ES-I3 (cell line): ENCODE measurements at regions not wholly inside any gene's neighbourhood (a gene's known extent, or its start where the extent isn't known, plus 50 kb on each side); places are given as distances from the start of the nearest gene placed in this dataset.

Source experiments
- H3K36me3 ChIP-seq: 2 replicates; pipeline ENCODE4 v1.6.1; 2013; ENCODE audit warnings: mild to moderate bottlenecking, low read length, control low read depth, moderate library complexity; ENCODE audit not compliant: insufficient read depth
- H3K4me1 ChIP-seq: 2 replicates; pipeline ENCODE4 v1.6.1; 2013; ENCODE audit warnings: mild to moderate bottlenecking, control low read depth, low read length; ENCODE audit not compliant: insufficient read depth
- H3K9ac ChIP-seq: 2 replicates; pipeline ENCODE4 v1.6.1; 2013; ENCODE audit warnings: low read depth, mild to moderate bottlenecking, low read length, moderate library complexity
- H3K9me3 ChIP-seq: 2 replicates; pipeline ENCODE4 v1.6.1; 2013; ENCODE audit warnings: mild to moderate bottlenecking, low read length, moderate library complexity; ENCODE audit not compliant: control insufficient read depth, insufficient read depth

DNA sequence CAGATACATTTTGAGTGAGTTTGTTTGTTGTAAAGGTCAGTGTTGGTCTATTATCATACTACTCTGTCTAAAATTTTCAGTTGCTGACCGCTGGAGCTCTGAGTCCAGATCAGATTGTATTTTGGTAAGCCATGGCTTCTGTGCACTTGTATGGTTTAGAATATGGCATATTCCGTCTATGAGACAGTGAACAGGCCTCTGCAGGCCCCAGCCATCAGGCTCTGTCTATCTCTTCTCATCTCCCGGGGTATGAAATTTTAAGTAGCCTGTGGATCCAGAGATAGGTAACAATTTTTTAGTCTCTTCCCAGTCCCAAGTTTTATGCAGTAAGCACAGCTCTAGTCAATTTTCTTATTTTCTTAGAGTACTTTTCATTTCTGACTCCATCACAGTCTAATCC lies 1929.1 kb upstream of the SEL1L start:
- H3K36me3 ChIP-seq, result no peaks in the 10 kb centered on the region

DNA sequence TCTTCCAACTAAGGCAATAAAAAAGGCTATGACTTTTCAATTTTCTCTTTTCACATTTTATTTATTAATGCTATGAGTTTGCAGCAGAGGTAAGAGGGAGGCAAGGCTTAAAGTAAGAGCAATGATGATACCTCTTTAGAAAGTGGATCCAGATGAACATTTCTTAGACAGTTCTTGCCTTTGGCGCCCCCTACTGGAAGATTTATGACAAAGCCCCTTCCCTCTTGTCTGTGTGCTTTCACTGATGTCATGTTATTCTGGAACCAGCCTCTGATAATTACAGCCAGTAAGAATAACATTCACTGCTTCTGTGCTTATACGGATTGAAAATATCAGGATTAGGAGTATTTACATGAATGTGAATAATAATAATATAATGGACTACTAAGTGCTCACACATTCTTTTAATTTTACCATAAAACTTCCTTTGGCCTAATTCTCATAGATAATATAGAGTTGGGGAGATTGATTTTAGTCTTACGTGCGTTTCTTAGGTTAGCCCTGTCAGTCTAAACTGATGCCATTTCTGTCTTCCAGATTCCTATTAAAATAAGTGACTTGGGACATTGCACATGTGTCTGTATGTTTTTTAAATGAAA lies 1929.9 kb upstream of the SEL1L start:
- H3K36me3 ChIP-seq, result no peaks in the 10 kb centered on the region
- no peak overlapping the region for H3K9ac ChIP-seq
- H3K4me1 ChIP-seq, result no peaks in the 10 kb centered on the region
- no peaks in the 10 kb centered on the region for H3K9me3 ChIP-seq

More for the DNA sequence above, 1929.1 kb upstream of the SEL1L start:
- H3K4me1 ChIP-seq, result no peaks in the 10 kb centered on the region
- no peak overlapping the region for H3K9ac ChIP-seq
- no peaks in the 10 kb centered on the region for H3K9me3 ChIP-seq

DNA sequence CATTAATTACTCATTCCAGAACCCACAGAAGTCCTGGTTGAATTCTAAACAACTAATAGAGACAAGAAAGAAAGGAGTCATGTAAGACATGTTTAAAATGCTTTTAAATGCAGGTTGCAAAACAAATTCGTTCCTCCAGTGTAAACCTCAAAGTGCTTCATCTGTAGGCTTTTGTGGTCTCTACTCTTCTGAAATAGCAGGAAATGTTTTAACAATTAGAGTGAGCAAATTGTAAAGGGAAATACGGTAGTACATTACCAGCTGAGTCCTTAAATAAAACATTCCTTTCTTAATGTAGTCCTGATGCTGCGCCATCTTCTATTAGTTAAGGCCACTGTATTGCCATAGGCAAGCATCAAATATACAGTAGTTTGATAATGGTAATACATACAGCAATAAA lies 1934.2 kb upstream of the SEL1L start:
- no peak overlapping the region for H3K9ac ChIP-seq
- no peaks in the 10 kb centered on the region for H3K36me3 ChIP-seq
- no peaks in the 10 kb centered on the region for H3K9me3 ChIP-seq
- H3K4me1 ChIP-seq, result no peaks in the 10 kb centered on the region

DNA sequence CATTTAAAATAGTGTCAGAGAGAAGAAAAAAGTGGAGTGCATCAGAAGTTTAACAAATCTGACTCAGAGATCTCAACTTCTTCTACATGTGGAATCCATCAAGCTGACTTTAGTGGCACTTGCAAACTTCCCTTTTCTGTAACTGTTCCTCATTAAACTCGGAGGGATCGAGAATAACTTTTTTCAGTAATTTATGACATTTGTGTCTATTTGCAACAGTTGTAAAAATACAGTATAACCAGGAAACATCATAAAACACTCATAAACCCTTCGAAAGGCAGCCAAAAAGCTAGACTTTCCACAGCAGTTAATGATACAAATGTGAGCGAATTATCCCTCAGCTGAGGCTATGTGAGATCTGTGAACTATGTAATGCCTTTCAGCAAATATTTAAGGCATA lies 1936.8 kb upstream of the SEL1L start:
- H3K36me3 ChIP-seq, result no peaks in the 10 kb centered on the region
- H3K4me1 ChIP-seq, result no peaks in the 10 kb centered on the region
- H3K9ac ChIP-seq, result no peak overlapping the region
- H3K9me3 ChIP-seq, result no peaks in the 10 kb centered on the region

DNA sequence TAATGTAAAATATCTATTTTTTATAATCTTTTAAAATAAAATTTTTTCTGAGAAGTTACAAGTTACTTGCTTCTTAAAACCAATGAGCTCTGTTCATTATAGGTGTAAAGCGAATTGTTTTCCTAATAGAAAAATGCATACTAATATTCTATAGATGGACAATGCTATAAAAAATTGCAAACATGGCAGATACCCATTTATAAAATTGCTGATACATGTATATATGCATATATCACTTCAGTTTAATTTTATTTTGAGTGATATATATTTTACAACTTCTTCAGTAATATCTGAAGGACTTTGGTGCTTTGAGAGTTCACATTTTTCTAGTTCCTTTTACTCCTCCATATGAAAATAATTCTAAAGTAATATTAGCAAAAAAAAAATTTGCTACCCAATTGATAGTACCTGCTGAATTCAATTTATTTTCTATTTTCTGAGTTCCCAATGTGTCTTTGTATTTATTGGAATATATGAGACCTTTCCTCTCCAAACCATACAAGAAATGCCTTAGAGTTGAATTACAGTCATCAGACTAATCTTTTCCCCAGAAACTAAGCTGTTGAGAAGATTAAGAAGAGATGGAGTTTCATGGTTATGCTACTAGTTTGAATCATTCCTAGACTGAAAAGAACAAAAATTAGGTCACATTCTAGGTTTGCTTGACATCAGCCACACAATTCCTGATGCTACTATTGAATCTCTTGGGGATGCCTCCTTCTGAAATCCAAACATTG lies 1937.5 kb upstream of the SEL1L start:
- Histone ChIP-seq H3K9me3 (no peaks in the 10 kb centered on the region), H3K4me1 (no peaks in the 10 kb centered on the region), H3K36me3 (no peaks in the 10 kb centered on the region), H3K9ac (no peak overlapping the region)

DNA sequence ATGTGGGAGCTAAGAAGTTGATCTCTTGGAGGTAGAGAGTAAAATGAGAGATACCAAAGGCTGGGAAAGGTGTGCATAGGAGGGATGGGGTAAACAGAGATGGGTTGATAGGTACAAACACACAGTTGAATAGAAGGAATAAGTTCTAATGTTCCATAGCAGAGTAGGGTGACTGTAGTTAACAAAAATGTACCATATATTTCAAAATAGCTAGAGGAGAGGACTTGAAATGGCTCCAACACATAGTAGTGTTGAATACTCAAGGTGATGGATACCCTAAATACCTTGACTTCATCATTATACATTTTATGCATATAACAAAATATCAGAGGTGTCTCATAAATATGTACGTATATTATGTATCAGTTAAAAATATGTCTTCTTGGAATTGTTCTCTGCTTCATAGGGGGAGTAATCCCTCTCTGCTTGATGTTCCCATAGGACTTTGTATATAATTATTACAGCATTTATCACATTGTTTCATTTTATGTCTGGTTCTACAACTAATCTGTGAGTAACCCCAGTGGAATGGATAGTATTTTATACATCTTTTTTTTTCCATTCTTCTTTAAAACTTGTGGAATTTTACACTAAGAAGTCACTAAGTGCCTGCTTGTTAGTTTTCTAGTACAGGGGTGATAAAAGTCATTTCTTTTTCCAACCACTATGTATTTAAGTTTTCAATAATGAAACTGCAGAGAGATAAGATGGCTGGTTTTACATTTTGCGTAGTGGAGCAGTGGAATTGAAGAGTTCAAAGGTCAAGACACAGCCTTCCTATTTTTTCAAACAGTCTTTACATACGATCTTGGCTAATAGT lies 1940.0 kb upstream of the SEL1L start:
- Histone ChIP-seq H3K36me3 (no peaks in the 10 kb centered on the region), H3K9me3 (no peaks in the 10 kb centered on the region), H3K9ac (no peak overlapping the region), H3K4me1 (no peaks in the 10 kb centered on the region)

DNA sequence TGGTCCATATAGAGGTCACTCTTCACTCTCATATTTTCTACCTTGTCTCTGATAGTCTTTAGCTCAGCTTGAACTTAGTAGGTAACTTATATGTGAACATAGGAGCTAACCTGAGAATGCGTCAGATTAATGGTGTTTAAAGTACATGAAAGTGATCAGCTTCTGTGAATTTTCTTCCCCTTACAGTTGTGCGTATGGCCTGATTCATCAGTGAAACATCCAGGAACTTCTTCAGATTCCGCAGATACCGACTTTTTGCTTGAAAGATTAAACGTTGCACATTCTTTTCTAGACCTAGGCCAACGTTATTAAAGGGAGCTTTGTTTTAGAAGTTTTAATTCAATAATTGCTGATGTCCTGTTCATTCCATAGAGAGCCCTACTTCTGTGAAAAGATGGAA lies 1945.1 kb upstream of the SEL1L start:
- no peaks in the 10 kb centered on the region for H3K9me3 ChIP-seq
- no peaks in the 10 kb centered on the region for H3K36me3 ChIP-seq
- no peaks in the 10 kb centered on the region for H3K4me1 ChIP-seq
- no peak overlapping the region for H3K9ac ChIP-seq

DNA sequence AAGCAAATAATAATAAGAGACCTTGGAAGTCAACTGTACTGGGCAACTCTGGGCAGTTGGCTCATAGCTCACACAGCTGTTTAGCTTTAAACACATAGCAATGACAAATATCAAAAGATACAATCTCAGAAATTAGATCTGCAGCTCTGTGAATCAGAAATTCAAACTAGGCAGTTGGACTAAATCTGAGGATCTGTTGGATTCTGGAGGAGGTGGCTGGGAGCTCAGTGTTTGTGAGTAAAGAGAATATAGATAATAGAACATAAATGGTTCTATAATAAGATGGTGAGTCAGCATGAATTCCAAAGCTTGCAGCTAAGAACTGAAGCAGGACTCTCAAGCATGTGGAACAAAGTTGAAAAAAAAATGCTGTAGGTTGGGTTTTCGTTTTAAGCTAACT lies 1949.4 kb upstream of the SEL1L start:
- H3K4me1 ChIP-seq, result no peaks in the 10 kb centered on the region
- H3K36me3 ChIP-seq, result no peaks in the 10 kb centered on the region
- H3K9ac ChIP-seq, result no peak overlapping the region
- no peaks in the 10 kb centered on the region for H3K9me3 ChIP-seq

DNA sequence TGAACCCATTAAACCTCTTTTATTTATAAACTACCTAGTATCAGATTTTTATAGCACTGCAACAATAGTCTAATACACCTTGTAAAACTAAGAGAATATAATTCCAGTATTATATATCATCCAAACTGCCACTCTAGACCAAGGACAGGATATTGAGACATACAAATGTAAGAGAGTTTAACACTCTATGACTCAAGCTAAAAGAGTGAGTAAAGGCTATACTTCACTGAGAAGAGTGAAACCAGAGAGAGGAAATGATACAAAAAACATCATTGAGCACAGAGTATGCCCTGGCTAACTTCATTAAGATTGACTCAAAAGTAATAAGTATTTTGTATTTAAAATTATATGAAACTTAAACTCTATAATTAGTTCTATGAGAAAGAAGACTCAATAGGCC lies 1951.9 kb upstream of the SEL1L start:
- Histone ChIP-seq H3K9me3 (no peaks in the 10 kb centered on the region), H3K36me3 (no peaks in the 10 kb centered on the region), H3K4me1 (no peaks in the 10 kb centered on the region), H3K9ac (no peak overlapping the region)

DNA sequence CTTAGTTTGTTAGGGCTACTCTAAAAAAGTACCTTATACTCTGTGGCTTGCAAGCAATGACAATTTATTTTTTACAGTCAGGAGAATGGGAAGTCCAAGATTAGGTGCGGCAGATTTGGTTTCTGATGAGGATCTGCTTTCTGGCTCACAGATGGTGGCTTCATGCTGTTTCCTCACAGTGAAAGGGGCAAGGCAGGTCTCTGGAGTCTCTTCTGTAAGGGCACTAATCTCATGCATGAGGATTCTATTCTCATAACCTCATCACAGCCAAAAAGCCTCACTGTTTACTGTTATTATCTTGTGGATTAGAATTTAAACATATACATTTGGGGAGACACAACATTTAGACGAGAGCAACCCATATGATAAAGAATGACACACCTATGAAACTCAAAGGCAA lies 1957.4 kb upstream of the SEL1L start:
- no peaks in the 10 kb centered on the region for H3K4me1 ChIP-seq
- no peak overlapping the region for H3K9ac ChIP-seq
- H3K9me3 ChIP-seq, result no peaks in the 10 kb centered on the region
- no peaks in the 10 kb centered on the region for H3K36me3 ChIP-seq

DNA sequence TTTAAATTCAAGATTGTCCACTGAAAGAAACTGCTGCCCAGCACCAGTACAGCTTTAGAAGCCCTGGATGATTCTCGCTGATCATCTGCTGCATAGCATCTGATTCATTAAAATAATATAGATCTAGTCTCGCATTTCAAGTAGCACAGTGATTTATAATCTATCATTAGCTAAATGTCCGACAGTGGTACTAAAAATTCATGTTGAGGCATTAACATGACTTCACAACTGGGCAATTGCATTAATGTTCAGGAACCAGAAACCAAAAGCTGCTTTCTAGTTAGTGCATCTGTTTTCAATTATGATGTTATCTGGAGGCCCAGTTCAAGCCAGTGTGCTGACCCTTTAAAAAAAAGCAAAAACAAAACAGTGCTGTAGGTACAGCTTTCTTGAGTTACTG lies 1987.2 kb upstream of the SEL1L start:
- Histone ChIP-seq H3K9ac (no peak overlapping the region), H3K4me1 (no peaks in the 10 kb centered on the region), H3K9me3 (no peaks in the 10 kb centered on the region), H3K36me3 (no peaks in the 10 kb centered on the region)

DNA sequence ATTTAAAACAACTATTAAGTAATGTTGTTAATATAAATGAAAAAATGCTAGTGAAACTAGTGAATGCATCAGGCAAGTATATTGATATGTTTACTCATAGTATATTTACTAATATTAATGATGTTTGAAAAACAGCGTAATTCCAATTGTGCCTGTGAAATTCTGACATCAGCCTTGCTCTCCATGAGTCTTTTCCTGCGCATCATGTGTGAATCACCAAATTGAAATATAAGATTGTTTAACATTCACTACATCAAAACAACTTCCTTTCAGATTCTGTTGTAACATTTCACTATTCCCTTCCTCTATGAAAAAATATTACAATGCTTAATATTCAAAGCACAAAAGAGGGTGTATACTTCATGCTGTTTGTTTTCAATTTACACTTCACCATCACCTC lies 1995.9 kb upstream of the SEL1L start:
- no peaks in the 10 kb centered on the region for H3K4me1 ChIP-seq
- H3K9me3 ChIP-seq, result no peaks in the 10 kb centered on the region
- H3K36me3 ChIP-seq, result no peaks in the 10 kb centered on the region
- H3K9ac ChIP-seq, result no peak overlapping the region

DNA sequence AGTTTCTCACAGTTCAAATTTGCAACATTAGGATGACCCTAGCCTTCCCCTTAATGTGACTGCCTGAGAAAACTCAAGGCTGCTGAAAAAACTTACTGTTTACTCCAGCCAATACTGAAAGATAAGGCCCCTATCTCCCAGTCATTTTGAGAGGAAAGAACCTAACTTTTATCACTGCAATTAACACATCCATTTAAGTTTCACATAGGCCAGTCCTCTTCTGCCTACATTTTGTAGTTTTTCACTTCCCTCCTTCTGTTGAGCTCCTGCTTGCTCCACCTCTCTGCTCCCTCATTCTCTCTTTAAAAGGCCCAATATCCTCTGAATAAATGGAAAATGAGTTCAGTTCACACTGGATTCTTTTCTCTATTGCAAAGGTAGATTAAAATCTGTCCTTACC lies 1996.2 kb upstream of the FLRT2 start:
- no peaks in the 10 kb centered on the region for H3K9me3 ChIP-seq
- no peaks in the 10 kb centered on the region for H3K4me1 ChIP-seq
- H3K36me3 ChIP-seq, result no peaks in the 10 kb centered on the region
- no peak overlapping the region for H3K9ac ChIP-seq

DNA sequence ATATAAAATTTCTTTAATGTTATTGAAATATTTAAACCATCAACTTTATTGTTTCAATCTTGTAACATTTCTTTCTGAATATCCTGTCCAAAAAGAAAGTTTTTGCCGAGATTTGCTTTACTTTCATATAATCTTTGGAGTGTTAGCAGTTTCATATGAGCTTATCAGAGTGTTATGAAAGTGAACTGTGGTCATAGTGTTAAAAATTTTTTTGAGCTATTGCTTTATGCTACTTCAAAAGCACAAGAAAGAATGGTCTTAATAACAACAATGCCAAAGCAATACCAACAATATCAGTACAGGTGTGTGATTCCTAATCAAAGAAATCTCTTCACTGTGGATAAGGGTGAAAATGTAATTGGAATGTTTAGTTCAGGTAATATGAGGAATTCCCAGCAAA lies 1994.9 kb upstream of the FLRT2 start:
- no peak overlapping the region for H3K9ac ChIP-seq
- no peaks in the 10 kb centered on the region for H3K4me1 ChIP-seq

DNA sequence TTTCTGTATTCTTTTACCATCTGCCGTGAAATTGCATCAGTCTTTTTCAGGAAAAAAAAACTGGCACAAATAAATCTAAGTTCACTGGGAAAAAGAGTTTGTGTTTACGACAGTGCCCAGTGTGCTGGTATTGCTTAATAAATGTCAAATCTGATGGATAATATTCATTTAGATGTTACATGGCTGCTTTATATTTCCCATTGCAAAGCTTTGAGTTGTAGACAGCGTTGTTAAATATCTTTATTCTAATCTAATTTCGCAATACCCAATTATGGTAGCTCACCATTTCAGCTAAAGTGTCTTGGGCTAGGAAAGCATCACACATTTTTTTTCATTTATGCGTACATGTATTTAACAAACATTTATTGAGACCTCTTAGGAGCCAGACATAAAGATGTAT lies 1994.5 kb upstream of the FLRT2 start:
- H3K4me1 ChIP-seq, result no peaks in the 10 kb centered on the region
- H3K9ac ChIP-seq, result no peak overlapping the region
- H3K9me3 ChIP-seq, result no peaks in the 10 kb centered on the region
- H3K36me3 ChIP-seq, result no peaks in the 10 kb centered on the region

More for the DNA sequence above, 1994.9 kb upstream of the FLRT2 start:
- Histone ChIP-seq H3K36me3 (no peaks in the 10 kb centered on the region), H3K9me3 (no peaks in the 10 kb centered on the region)
